ENCODE measurements at regions not wholly inside any gene's neighbourhood (a gene's known extent, or its start where the extent isn't known, plus 50 kb on each side); places are given as distances from the start of the nearest gene placed in this dataset.

GRCh38 chr3:164377466-164377865, 700.8 kb downstream of the SI start:
- TF ChIP-seq CTCF (IDR thresholded peaks at IDR 0.05) (no peak), POLR2A (IDR thresholded peaks at IDR 0.05) (no peak)

All from gastroesophageal sphincter (tissue), 3 donors.